Fibroblast of pulmonary artery (primary cell): ENCODE measurements at regions not wholly inside any gene's neighbourhood (a gene's known extent, or its start where the extent isn't known, plus 50 kb on each side); places are given as distances from the start of the nearest gene placed in this dataset.

Source experiments
- DNase-seq: peaks from one replicate; pipeline ENCODE4 v3.0.0-alpha.2; 2010; ENCODE audit warnings: low read depth
- H3K4me3 ChIP-seq: replicated peaks from 2 replicates; pipeline ENCODE4 v1.5.1; 2011; ENCODE audit warnings: low read depth, mild to moderate bottlenecking, control low read depth, low read length, moderate library complexity
- TF ChIP-seq, protein P1 (sequence below): IDR thresholded peaks from 2 replicates; pipeline ENCODE4 v1.5.1; 2011; ENCODE audit warnings: mild to moderate bottlenecking, control low read depth, low read length, inconsistent platforms; ENCODE audit errors: missing control alignments

- TF ChIP-seq, protein P1, sequence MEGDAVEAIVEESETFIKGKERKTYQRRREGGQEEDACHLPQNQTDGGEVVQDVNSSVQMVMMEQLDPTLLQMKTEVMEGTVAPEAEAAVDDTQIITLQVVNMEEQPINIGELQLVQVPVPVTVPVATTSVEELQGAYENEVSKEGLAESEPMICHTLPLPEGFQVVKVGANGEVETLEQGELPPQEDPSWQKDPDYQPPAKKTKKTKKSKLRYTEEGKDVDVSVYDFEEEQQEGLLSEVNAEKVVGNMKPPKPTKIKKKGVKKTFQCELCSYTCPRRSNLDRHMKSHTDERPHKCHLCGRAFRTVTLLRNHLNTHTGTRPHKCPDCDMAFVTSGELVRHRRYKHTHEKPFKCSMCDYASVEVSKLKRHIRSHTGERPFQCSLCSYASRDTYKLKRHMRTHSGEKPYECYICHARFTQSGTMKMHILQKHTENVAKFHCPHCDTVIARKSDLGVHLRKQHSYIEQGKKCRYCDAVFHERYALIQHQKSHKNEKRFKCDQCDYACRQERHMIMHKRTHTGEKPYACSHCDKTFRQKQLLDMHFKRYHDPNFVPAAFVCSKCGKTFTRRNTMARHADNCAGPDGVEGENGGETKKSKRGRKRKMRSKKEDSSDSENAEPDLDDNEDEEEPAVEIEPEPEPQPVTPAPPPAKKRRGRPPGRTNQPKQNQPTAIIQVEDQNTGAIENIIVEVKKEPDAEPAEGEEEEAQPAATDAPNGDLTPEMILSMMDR, result no peak
- H3K4me3 ChIP-seq, result no peak overlapping the region
- no peak for DNase-seq
Observed at GRCh38 chr3:68045976-68046375, 391.6 kb upstream of the SUCLG2 start.

- TF ChIP-seq, protein P1, result no peak
- DNase-seq, result no peak
- no peak overlapping the region for H3K4me3 ChIP-seq
Observed at GRCh38 chr3:68033867-68034266, 379.5 kb upstream of the SUCLG2 start.

DNA sequence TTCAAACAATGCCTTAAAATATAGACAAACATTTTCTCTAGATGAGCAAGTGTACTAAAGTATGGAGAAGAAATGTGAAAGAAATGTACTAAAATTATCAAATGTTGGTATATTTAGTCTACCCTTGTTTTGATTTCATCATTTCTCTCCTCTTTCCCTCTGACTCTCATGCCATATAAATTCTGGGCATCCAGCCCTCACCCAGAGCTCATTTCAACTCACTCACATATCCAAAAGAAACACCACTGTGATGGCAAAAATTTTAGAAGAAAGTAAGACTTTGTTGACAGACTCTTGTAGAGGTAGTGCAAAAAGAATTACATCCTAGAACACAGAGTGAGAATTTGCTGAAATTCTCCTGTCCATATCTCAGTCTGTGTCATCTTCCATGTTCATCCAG is 377.8 kb upstream of the SUCLG2 start:
- no peak for DNase-seq

DNA sequence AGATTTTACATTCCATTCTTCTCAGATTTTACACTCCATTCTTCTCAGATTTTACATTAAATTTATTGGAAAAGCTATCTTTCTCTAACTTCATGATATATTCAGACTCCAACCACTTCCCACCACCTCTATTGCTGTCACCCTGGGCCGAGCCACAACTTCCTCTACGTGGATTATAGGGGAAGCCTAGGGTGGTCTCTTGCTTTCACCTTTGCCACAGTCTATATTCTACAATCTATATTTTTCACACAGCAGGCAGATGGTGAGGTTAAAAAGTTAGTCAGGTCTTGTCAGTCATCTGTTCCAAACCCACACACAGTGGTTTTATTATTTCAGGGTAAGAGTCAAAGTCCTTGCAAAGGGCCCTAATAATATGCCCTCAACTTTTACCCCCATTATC is 370.8 kb upstream of the SUCLG2 start:
- H3K4me3 ChIP-seq, result no peak overlapping the region
- DNase-seq, result no peak
- TF ChIP-seq, protein P1, result no peak

More for the DNA sequence above, 377.8 kb upstream of the SUCLG2 start:
- TF ChIP-seq, protein P1, result no peak
- no peak overlapping the region for H3K4me3 ChIP-seq

GRCh38 chr3:68019876-68020275 is 365.5 kb upstream of the SUCLG2 start:
- no peak overlapping the region for H3K4me3 ChIP-seq
- DNase-seq, result no peak
- TF ChIP-seq, protein P1, result no peak

DNA sequence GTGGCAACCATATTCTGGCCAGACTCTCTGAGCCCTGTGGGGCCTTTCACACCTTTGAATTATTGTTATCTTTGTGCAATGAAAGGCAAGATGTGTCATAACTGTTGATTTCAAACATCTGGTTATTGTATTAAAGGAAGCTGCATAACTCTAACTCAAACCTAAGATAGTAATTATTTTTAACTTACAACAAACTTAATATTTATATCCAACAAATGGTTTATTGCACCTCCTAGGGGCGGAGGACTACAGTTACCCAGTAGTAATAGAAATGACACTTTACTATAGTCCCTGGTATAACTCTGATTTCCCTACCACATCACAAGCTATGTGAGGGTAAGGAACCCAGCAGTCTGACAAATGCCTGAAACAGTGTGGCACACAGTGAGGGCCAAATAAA is 363.9 kb upstream of the SUCLG2 start:
- TF ChIP-seq, protein P1, result no peak
- no peak for DNase-seq
- H3K4me3 ChIP-seq, result no peak overlapping the region

DNA sequence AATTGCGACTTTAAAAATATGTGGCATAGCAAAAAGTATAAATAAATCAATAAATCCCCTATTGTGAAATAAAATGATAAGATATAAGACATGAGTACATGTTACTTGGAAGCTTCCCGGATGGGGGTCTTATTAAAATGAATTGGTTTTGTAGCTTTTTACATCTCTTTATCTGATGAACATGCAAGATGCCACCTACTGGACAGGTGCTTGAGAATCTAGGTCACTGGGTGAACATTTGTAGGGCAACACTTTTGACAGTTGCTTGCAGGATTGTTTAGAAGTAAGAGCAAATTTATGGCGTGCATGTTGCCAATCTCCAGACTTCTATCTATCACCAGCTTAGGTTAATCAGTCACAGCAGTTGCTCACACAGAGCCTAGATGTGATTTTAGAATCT is 362.7 kb upstream of the SUCLG2 start:
- DNase-seq, result no peak
- TF ChIP-seq, protein P1, result no peak
- H3K4me3 ChIP-seq, result no peak overlapping the region
